Activated CD8-positive, alpha-beta memory T cell treated with anti-CD3 and anti-CD28 coated beads, Interleukin-2, amount 50 U/mL, for 48 hours (primary cell): ENCODE measurements at regions not wholly inside any gene's neighbourhood (a gene's known extent, or its start where the extent isn't known, plus 50 kb on each side); places are given as distances from the start of the nearest gene placed in this dataset.
"Not testable (repeated sequence)": the region's sequence is repeated elsewhere in the genome, so short reads cannot be mapped to it uniquely, and the experiment has no call there.

ENCODE experiments used
- DNase-seq: peaks from one replicate; pipeline ENCODE4 v3.0.0-alpha.2; 2020

DNA sequence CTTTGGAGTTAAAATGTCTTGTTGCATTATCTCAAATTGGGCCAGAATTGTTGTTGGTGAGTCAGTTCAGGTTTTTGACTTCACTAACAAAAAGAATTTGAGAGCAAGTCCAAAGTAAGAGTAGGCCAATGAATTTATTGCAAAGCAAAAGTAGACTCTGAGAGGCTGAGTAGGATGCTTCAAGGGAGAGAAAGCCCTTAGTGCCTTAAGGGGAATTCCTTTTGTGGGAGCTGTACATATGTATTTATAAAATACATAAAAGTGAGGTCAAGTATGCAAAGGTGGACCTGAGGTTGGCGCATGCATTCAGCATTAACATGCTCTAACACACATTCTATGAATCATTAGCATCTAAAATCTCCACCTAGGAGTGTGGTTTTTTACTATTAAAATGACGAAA, 565.4 kb downstream of the GRXCR1 start:
- no peak for DNase-seq

DNA sequence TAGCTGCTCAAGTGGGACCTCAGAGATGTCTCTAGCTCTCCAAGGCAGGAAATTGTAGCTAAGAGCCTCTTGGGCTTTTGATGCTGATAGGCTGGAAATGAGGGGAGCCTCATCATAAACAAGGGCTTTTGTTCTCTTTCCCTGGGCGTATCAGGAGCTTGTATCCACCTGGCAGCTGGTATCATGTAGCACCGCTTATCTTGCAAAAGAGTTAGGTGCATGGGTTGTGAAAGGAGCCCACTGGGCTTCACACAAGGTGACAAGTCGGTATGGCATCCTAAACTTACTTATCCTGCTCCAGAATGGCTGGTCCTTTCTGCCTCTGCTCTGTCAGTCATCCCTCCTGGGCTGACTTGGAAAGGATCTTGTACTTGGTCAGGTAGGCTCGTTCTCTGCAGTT, 565.8 kb downstream of the GRXCR1 start:
- DNase-seq, result no peak

DNA sequence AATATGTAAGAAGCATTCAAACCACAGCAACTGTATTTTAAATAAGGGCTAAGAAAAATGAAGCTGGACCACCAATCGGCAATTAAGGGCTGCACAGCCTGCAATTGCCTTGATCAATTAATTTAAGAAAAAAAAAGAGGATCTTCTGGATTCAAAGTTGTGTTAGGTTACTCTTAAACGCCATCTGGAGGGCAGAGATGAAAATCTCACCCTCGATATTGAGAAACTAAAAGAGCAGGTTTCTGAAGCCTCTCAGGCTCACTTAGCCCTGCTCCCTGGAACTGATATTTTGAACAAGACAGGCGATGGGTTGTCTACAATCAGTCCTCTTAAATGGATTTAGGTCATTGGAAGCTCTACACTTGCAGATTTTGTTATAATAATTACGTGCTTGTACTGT, 579.4 kb downstream of the GRXCR1 start:
- no peak for DNase-seq

DNA sequence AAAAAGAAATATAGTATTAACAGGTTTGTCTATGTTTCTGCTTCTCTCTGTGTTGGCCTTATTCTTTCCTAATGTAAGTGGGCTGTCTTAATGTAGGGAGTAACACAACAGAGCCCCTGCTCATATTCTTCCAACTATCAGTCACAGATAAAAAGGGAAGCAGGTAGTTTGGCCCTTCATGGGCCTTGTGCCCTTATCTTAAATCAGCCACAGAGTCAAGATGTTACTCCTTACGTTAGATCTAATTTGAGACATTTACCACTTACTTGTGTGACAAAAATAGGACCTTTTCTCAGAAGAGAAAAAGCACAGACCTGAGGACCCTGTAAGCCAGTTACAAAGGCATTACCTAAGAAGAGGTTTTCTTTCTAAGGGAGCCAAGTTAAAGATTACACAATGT, 589.0 kb downstream of the GRXCR1 start:
- DNase-seq, result no peak

DNA sequence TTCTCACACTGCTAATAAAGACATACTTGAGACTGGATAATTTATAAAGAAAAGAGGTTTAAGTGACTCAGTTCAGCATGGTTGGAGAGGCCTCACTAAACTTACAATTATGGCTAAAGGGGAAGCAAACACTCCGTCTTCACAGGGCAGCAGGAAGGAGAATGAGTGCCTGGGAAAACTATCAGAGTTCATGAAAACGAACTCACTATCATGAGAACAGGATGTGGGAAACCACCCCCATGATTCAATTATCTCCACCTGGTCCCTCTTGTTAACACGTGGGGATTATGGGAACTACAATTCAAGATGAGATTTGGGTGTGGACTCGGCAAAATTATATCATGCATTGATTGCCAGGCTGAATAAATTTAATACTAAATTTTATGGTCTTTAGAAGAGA, 592.7 kb downstream of the GRXCR1 start:
- DNase-seq, result no peak

DNA sequence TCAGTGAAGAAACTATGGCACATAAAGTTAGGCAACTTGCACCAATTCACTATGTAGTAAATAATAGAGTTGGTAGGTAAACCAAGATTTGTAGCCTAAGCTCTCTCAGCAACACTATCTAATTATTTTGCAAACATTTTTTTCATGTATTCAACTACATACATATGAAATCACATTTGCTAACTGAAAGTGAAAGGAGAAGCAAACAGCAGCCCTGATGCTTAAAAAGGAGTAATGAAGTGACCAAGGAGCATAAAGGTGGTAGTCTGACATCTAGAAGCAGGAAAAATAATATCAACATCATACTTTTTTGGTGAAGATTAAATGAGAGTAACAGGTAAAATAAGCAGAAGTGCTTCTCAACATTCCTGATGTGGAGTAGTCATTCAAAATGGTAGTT, 603.7 kb downstream of the GRXCR1 start:
- no peak for DNase-seq

DNA sequence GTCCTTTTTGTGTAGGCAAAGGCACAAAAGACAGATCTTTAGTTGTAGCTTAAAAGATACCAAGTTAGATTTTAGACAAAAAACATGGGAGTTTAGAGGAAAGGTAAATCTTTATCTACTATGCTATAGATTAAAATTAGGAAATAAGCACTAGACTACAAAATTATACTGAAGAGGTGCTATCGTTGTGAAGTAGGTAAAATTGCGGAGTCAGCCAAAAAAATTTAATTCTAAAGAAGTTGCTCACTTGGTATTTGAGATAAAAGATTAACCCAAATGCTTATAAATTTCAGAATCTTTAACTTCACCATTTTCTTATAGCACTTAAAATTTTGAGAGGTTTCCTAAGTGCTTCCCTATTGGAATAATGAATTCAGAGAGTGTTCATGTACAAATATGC, 604.1 kb downstream of the GRXCR1 start:
- DNase-seq, result no peak

DNA sequence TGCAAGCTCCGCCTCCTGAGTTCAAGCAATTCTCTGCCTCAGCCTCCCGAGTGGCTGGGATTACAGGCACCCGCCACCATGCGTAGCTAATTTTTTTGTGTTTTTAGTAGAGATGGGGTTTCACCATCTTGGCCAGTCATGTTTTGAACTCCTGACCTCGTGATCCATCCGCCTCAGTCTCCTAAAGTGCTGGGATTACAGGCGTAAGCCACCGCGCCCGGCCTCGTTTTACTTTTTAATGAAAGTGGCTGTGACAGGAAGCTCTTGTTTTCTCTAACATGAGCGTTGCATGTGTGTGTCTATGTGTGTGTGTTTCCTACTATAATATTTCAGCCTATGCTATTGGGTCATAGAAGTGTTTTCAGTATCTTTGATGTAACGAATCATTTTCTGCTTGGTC, 613.3 kb downstream of the GRXCR1 start:
- not testable (repeated sequence) for DNase-seq

DNA sequence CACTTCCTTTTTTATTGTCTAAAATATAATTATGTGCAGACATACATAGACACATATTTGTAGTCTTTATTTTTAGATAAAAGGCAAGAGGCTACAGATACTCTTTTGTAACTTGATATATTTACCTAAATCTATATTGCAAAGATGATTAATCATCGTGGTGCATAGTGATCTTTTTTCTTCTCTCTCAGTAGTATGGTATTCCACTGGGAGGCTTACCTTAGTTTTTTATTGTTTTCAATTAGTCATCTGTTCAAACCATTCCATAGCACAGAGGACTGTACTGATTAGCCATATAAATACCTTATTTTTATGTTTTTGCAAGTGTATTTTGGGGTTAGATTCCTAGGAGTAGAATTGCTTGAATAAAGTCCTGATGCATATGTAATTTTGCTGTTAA, 619.7 kb downstream of the GRXCR1 start:
- DNase-seq, result no peak

DNA sequence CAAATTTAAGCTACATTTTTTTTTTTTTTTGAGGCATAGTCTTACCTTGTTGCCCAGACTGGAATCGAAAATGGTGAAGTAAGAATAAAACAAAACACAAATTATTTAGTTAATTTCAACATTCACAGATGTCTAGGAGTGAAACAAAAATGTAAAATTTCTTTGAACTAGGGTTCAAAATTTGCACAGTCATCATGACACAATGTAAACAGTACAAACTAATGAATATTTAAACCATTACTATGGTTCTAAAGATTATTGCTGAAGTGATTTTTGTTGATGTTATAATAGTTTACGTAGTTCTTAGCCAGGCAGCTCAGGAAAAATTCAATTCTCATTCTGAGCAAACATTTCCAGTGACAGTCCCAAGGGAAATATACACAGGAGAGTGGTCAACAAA, 633.1 kb downstream of the GRXCR1 start:
- DNase-seq, result no peak

DNA sequence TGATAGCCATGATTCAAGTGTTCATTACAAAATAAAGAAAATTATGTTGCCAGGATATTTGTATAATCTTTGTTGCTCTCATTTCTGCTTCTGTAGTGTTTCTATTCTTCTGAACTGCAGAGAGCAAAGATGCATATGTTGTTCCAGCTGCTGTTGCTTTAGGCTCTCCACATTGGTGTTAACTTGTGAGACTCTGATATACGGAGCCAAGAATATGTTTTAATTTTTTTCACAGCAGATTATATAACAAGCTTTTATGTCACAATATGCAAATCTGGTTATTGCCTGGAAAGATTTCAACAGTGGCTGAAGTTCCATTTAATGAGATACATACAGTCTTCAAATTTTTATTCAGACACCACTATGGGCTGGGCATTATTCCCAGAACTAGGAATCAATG, 655.0 kb downstream of the GRXCR1 start:
- no peak for DNase-seq

DNA sequence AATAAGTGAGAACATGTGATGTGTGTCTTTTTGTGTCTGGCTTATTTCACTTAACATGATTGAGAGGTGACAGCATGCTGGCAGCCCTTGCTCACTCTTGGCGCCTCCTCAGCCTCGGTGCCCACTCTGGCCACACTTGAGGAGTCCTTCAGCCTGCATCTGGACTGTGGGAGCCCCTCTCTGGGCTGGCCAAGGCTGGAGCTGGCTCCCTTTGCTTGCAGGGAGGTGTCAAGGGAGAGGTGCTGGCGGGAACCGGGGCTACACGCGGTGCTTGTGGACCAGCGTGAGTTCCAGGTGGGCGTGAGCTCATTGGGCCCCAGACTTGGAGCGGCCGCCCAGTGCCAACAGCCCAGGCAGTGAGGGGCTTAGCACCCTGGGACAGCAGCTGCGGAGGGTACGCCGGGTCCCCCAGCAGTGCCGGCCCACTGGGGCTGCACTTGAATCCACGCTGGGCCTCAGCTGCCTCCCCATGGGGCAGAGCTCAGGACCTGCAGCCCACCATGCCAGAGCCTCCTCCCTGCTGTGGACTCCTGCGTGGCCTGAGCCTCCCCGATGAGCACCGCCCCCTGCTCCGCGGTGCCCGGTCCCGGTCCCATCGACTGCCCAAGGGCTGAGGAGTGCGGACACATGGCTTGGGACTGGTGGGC, 658.6 kb downstream of the GRXCR1 start:
- DNase-seq, result no peak

DNA sequence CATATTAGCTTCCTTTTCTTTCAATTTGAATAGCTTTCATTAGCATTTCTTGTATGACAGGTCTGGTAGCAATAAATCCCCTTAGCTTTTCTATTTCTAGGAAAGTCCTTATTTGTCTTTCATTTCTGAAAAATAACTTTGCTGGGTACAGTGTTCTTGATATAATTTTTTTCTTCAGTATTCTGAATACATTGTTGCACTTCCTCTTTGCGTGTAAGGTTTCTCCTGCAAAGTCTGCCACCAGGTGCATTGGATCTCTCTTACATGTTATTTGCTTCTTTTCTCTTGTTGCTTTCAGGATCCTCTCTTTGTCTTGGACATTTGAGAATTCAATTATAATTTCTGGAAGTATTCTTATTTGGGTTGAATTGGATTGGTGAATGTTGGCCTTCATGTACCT, 663.7 kb downstream of the GRXCR1 start:
- no peak for DNase-seq

DNA sequence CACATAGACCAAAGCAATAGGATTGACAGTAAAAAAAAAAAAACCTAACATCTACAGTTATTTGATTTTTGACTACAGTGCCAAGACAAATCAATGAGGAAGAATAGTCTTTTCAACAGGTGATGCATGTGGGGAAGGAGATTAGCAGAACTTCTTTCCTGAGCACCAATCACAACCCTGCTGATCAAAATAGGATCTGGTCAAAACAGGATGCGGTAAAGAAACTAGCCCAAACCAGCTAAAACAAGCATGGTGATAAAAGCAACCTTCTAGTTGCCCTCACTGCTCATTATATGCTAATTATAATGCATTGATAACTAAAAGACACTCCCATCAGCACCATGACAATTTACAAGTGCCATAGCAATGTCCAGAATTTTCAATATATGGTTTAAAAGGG, 667.5 kb downstream of the GRXCR1 start:
- DNase-seq, result no peak

DNA sequence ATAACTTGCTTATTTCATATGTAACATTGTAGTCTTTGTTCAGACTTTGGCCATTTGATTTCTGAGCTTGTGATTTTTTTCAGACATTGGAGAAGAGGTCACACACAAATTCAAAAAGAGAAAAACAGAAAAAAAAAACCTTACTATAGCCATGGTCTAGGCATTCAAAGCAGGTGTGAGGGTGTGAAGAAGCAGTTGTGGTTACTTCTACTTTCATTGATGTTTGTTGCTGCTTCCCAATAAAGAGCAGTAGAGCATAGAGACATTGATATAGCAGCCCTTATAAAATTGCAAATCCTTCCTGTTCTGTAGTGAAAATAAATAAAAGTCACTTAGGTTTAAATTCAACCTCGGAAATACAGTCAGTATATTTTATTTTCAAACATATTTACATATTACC, 671.6 kb downstream of the GRXCR1 start:
- no peak for DNase-seq

DNA sequence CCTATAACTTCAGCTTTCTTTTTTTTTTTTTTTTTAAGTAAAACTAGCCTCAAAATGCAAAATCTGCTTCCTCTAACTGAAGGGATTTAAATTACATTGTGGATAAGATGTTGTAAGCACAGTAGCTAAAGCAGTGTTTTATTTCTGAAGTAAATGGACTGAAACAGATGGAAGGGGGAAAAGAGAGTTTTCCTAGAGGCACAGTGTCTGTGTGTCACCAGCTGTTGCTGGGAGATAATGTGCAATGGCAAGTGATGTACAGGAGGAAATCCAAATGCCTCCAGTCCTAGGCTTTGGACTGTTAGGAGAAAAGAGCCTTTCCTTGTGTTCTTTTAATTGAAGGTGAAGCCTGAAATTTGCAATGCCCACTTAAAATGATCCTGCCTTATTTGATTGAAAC, 672.1 kb downstream of the GRXCR1 start:
- DNase-seq, result no peak

DNA sequence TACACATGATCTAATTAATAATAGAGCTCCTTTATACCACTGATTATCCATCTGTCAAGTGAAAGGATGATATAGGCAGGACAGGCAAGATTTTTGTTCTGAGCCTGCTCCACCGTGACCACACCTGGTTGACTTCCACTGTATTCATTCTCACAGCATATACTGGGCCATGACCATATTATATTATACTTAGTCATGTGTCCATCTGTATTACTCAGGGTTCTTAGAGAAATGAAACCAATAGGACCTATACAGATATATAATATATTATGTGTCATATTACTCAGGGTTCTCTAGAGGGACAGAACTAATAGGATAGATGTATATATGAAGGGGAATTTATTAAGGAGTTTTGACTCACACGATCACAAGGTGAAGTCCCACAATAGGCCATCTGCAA, 675.1 kb downstream of the GRXCR1 start:
- DNase-seq, result no peak

DNA sequence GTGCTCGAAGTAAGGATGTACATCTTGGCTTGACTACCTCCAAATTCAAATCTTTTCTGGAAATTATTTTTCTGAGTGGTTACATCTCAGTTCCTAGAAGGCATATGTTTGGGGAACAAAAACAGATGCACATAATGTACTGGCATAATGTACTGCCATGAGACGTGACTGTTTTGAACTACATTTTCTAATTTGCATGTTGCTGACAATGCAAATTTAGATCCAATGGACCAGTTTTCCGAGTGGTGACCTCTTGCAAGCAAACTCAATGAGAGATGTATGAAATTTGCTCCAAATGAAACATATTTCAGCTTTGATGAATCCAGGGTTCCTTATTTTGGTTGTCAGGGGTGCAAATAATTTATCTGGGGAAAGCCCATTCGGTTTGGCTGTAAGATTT, 694.3 kb downstream of the GRXCR1 start:
- no peak for DNase-seq

DNA sequence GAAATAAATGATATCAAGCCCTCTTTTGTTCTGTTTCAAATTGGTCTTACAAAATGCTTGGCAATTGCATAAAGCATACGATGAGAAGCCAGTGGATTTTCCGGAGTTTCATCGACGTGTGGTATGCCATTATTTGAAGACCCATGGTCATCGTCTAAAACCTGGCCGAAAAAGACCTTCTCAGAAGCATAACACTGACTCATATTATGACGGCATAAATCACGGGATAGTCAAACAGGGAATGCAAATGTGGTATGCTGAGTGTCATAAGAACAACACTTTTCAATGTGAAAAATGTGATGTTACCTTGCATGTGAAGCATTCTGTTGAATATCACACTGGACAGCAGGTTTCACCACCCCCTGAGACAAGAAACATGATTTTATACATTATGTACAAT, 695.2 kb downstream of the GRXCR1 start:
- DNase-seq, result no peak

DNA sequence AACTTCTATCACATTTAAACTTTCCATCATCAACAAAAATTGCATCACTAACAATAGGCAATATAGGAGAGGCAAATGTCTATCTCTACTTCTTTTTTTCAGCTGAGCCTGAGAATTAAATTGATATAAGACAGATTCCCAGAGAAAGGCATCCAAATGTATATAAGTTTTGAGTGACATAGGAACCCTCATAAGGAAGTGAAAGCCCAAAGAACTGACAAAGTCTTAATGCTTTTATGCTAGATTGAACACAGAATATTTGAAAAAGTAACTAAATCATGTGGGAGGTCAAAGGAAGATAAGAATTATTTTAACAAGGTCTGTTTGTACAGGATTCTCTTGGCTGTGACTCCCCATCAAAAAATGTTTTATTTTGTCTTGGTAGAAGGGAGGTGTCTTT, 714.9 kb downstream of the GRXCR1 start:
- DNase-seq, result no peak

DNA sequence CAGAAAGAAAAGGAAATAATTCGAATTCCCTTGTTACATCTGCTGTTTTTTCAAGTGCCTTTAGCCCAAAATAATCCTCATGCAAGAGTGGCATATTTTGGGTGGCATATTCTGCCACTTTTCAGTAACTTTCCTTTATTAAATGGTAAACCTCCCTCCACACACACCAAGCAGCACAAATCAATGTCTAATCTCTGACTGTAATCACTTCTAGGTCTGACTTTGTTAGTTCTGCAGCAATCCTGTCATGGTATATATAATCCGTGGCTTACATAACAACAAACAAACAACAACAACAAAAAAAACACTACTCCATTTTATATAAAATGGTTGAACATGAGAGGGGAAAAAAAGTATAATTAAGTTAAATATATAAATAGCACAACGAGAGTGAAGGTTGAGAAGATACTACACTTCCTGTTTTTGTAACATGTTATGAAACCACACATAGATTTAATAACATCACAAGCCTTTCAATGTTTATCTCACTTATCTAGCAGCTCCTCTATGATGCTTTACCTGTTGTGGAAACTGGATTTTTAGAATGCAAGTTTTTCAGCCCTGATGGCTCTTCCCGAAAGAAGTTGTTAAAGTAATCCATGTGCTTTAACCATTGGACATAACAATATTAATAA, 715.4 kb downstream of the GRXCR1 start:
- DNase-seq, result no peak

DNA sequence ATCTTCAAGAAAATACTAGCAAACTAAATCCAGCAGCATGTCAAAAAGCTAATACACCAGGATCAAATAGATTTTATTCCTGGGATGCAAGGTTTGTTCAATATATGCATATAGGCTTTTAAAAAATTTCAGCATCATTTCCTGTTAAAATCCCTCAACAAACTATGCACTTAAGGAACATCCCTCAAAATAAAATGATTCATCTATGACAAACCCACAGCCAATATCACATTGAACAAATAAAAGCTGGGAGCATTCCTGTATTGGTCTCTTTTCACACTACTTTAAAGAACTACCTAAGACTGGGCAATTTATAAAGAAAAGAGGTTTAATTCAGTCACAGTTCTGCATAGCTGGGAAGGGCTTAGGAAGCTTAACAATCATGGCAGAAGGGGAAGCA, 726.7 kb downstream of the GRXCR1 start:
- DNase-seq, result no peak

DNA sequence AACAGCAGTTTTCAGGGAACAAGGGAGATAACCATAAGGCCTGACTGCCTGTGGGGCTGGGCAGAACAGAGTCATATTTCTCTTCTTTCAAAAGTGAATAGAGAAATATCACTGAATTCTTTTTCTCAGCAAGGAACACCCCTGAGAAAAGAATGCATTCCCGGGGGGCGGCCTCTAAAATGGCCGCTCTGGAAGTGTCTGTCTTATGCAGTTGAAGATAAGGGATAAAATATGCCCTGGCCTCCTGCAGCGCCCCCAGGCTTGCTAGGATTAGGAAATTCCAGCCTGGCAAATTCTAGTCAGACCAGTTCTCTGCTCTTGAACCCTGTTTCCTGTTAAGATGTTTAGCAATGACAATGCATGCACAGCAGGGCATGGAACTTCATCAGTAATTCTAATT, 745.4 kb downstream of the GRXCR1 start:
- DNase-seq, result not testable (repeated sequence)

DNA sequence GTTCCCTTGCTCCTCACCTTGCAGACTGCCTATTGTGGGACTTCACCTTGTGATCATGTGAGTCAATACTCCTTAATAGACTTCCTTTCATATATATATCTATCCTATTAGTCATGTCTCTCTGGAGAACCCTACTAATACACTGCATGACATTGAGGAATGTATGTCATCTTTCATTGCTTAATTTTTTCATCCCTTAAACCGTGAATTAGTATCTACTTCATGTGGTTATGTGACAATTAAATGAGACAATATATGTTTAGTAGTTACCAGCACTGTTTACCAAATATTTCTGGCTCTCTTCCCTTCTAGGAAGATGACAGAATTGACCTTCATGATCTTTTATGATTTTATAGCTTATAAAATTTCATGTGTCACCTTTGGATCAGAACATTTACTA, 759.5 kb downstream of the GRXCR1 start:
- DNase-seq, result no peak

DNA sequence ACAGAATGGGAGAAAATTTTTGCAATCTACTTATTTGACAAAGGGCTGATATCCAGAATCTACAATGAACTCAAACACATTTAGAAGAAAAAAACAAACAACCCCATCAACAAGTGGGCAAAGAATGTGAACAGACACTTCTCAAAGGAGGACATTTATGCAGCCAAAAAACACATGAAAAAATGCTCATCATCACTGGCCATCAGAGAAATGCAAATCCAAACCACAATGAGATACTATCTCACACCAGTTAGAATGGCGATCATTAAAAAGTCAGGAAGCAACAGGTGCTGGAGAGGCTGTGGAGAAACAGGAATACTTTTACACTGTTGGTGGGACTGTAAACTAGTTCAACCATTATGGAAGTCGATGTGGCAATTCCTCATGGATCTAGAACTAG, 767.0 kb downstream of the GRXCR1 start:
- DNase-seq, result not testable (repeated sequence)
